AG04449 (cell line): ENCODE measurements at regions not wholly inside any gene's neighbourhood (a gene's known extent, or its start where the extent isn't known, plus 50 kb on each side); places are given as distances from the start of the nearest gene placed in this dataset.

Experiments
- CTCF ChIA-PET: fragments of 350-600 bp; formaldehyde crosslinking; extraction: SDS; loops from one replicate; lab custom pipeline; 2021; ENCODE audit warnings: antibody characterized with exemption; lab: Yijun Ruan, JAX
- POLR2A ChIA-PET: fragments of 400-600, 350-600 bp; formaldehyde crosslinking; extraction: SDS; loops from one replicate; lab custom pipeline; 2020; ENCODE audit warnings: antibody characterized with exemption, inconsistent platforms; lab: Yijun Ruan, JAX
- DNase-seq: peaks from one replicate; pipeline ENCODE4 v3.0.0-alpha.2; 2010; ENCODE audit warnings: low read depth, low spot score
- H3K4me3 ChIP-seq: 2 replicates; pipeline ENCODE4 v1.5.1; 2011; ENCODE audit warnings: low read depth, mild to moderate bottlenecking, control low read depth, low read length
- TF ChIP-seq, protein P1 (sequence below): IDR thresholded peaks from one replicate; pipeline ENCODE4 v1.5.1; 2011; ENCODE audit warnings: mild to moderate bottlenecking, moderate library complexity, low read length, control low read depth, inconsistent platforms; ENCODE audit not compliant: insufficient read depth; ENCODE audit errors: missing control alignments

- CTCF ChIA-PET: no interaction called here
- DNase-seq: no peak
- POLR2A ChIA-PET: no interaction called here
- TF ChIP-seq, protein P1, sequence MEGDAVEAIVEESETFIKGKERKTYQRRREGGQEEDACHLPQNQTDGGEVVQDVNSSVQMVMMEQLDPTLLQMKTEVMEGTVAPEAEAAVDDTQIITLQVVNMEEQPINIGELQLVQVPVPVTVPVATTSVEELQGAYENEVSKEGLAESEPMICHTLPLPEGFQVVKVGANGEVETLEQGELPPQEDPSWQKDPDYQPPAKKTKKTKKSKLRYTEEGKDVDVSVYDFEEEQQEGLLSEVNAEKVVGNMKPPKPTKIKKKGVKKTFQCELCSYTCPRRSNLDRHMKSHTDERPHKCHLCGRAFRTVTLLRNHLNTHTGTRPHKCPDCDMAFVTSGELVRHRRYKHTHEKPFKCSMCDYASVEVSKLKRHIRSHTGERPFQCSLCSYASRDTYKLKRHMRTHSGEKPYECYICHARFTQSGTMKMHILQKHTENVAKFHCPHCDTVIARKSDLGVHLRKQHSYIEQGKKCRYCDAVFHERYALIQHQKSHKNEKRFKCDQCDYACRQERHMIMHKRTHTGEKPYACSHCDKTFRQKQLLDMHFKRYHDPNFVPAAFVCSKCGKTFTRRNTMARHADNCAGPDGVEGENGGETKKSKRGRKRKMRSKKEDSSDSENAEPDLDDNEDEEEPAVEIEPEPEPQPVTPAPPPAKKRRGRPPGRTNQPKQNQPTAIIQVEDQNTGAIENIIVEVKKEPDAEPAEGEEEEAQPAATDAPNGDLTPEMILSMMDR: no peak
- H3K4me3 ChIP-seq: no peak overlapping the region
Observed at GRCh38 chr13:91236921-91237320, 110.6 kb upstream of the MIR17HG start.

GRCh38 chr13:91238036-91238435 is 109.5 kb upstream of the MIR17HG start:
- POLR2A ChIA-PET: no interaction called here

DNA sequence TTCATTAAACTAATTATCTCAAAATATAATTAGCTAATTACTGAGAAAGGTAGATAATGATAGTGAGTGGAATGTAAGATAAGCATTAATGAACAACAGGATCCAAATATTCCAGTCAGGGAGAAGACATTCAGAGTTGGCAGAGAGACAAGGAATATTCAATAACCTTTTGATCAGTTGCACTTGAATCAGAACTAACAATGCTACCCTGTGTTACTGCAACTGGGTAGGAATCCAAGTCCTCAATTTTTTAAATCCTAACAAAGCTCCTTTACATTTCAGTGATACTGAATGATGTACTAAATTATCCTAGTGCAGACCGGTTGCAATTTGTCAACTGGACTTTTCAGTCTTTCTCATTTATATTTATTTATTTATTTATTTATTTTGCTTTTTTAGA is 107.1 kb upstream of the MIR17HG start:
- DNase-seq: no peak
- TF ChIP-seq, protein P1: no peak
- ChIA-PET POLR2A (no interaction called here), CTCF (no interaction called here)
- no peak overlapping the region for H3K4me3 ChIP-seq

More at GRCh38 chr13:91238036-91238435, 109.5 kb upstream of the MIR17HG start:
- CTCF ChIA-PET: no interaction called here
- no peak overlapping the region for H3K4me3 ChIP-seq
- DNase-seq: no peak
- TF ChIP-seq, protein P1: no peak

DNA sequence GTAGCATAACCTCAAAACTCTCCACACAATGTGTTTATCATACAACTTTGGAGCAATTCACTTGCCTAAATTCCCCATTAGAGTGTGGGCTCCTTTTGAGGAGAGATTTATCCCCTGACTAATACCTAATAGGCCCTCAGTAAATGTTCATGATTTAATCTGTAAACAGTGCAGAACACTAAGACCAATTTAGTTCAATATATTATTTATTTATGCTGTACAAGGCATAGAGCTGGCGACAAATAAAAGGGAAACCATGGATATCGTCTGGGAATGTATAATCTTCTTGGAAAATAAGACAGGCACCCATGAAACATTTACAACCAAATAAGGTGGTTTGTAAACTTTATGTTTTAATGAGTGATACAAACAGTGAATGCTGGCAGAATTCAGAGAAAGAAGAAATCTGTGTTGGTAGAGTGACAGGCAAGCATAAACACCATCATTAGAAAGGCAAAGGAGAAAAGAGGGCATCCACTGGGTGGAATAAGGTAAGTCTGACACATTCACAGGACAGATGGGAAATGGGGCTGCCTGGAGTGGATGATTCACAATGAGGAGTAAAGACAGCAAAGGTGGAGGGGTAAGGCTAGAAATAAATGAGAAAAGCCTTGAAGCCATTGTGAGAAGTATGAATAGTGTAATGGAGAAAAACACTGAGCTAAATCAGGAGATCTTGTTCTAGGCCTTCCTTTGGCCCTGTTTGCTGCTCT is 106.1 kb upstream of the MIR17HG start:
- ChIA-PET POLR2A (no interaction called here), CTCF (no interaction called here)
- TF ChIP-seq, protein P1: no peak
- no peak for DNase-seq
- H3K4me3 ChIP-seq: no peak overlapping the region

- no peak for DNase-seq
- ChIA-PET POLR2A (no interaction called here), CTCF (no interaction called here)
- no peak overlapping the region for H3K4me3 ChIP-seq
- TF ChIP-seq, protein P1: no peak
Observed at GRCh38 chr13:91242652-91243051, 104.8 kb upstream of the MIR17HG start.

- H3K4me3 ChIP-seq: no peak overlapping the region
- DNase-seq: no peak
- TF ChIP-seq, protein P1: no peak
- POLR2A ChIA-PET: no interaction called here
- CTCF ChIA-PET: no interaction called here
Observed at GRCh38 chr13:91245288-91245687, 102.2 kb upstream of the MIR17HG start.
